ENCODE measurements at regions not wholly inside any gene's neighbourhood (a gene's known extent, or its start where the extent isn't known, plus 50 kb on each side); places are given as distances from the start of the nearest gene placed in this dataset.

GRCh38 chr2:234885886-234886285 is 65.9 kb upstream of the SH3BP4 start:
- no peak for TF ChIP-seq POLR2A (IDR thresholded peaks at IDR 0.05; ENCODE audit: low read depth, low read length)
- no TSS peak for BruUV-seq (replicated peaks)
- WGBS (ENCODE audit: insufficient coverage, insufficient replicate concordance, low lambda C conversion rate, missing lambda C conversion rate), result 14% methylated on average over 6 of the region's 6 CpGs
- ChIA-PET CTCF (no interaction called here), POLR2A (no interaction called here), RAD21 (ENCODE audit: unreplicated experiment) (no interaction called here), SMC1A (ENCODE audit: uncharacterized antibody, unreplicated experiment) (no interaction called here)
- ATAC-seq (no peak), DNase-seq (ENCODE audit: low read depth, low spot score) (no peak), FAIRE-seq (no peak)
- Histone ChIP-seq H3K79me2 (ENCODE audit: control insufficient read depth, insufficient read depth, low read length) (no peaks in the 10 kb centered on the region), H3K9ac (ENCODE audit: control insufficient read depth, insufficient read depth, low read length) (no peak overlapping the region), H2AFZ (ENCODE audit: control insufficient read depth, low read depth, low read length) (no peak overlapping the region), H3K36me3 (ENCODE audit: control insufficient read depth in 2 of 2, insufficient read depth in 2 of 2, low read length in 1 of 2) (no peaks in the 10 kb centered on the region), H3K4me1 (ENCODE audit: control insufficient read depth, insufficient read depth, low read length) (no peaks in the 10 kb centered on the region), H3K4me2 (ENCODE audit: control insufficient read depth, insufficient read depth) (no peak overlapping the region), H3K4me3 (no peak overlapping the region), H3K27me3 (replicated peaks in 1 of 2; ENCODE audit: control insufficient read depth in 2 of 2, insufficient read depth in 2 of 2, low read length in 1 of 2) (no peaks in the 10 kb centered on the region), H3K9me3 (replicated peaks; ENCODE audit: control insufficient read depth, insufficient read depth, low read length) (no peaks in the 10 kb centered on the region; the same call in 2 of the 3 replicates), H4K20me1 (ENCODE audit: control insufficient read depth, insufficient read depth) (no peaks in the 10 kb centered on the region), H3K27ac (ENCODE audit: control insufficient read depth, insufficient read depth) (no peak overlapping the region)
- in situ Hi-C loops (cut with MboI), result no loop called here
- intact Hi-C loops (cut with micrococcal nuclease; ENCODE audit: unreplicated experiment), result no loop called here

DNA sequence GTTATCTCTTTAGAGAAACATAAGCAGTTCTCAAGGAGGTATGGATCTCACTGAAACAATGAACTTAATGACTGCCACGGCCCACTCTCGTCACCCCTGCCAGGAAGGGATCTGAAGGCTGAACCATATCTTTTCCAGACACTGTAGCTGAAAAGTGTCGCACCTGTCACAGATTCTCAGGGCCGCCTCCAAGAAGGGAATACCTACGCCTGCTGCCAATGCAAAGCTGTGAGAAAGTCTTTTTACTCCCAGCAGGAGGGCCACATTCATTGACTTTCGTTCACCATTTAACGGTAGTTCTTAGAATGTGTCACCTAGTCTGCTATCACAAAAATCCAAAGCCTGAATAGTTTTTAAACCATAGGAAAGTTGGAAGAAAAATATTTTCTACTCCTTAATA is 66.7 kb upstream of the SH3BP4 start:
- POLR2A ChIA-PET, result no interaction called here
- SMC1A ChIA-PET (ENCODE audit: uncharacterized antibody, unreplicated experiment), result no interaction called here
- in situ Hi-C loops (cut with MboI) (no loop called here), intact Hi-C loops (cut with micrococcal nuclease; ENCODE audit: unreplicated experiment) (no loop called here)
- WGBS (ENCODE audit: insufficient coverage, insufficient replicate concordance, low lambda C conversion rate, missing lambda C conversion rate), result 41% methylated on average over 7 of the region's 7 CpGs
- Histone ChIP-seq H3K27ac (ENCODE audit: control insufficient read depth, insufficient read depth) (no peak overlapping the region), H3K9ac (ENCODE audit: control insufficient read depth, insufficient read depth, low read length) (no peak overlapping the region), H3K4me1 (ENCODE audit: control insufficient read depth, insufficient read depth, low read length) (no peaks in the 10 kb centered on the region), H3K4me3 (no peak overlapping the region), H3K79me2 (ENCODE audit: control insufficient read depth, insufficient read depth, low read length) (no peaks in the 10 kb centered on the region), H3K27me3 (replicated peaks in 1 of 2; ENCODE audit: control insufficient read depth in 2 of 2, insufficient read depth in 2 of 2, low read length in 1 of 2) (no peaks in the 10 kb centered on the region), H4K20me1 (ENCODE audit: control insufficient read depth, insufficient read depth) (no peaks in the 10 kb centered on the region), H3K36me3 (ENCODE audit: control insufficient read depth in 2 of 2, insufficient read depth in 2 of 2, low read length in 1 of 2) (no peaks in the 10 kb centered on the region), H3K9me3 (replicated peaks; ENCODE audit: control insufficient read depth, insufficient read depth, low read length) (no peaks in the 10 kb centered on the region; the same call in 2 of the 3 replicates), H2AFZ (ENCODE audit: control insufficient read depth, low read depth, low read length) (no peak overlapping the region), H3K4me2 (ENCODE audit: control insufficient read depth, insufficient read depth) (no peak overlapping the region)
- RAD21 ChIA-PET (ENCODE audit: unreplicated experiment), result no interaction called here
- no peak for ATAC-seq
- no TSS peak for BruUV-seq (replicated peaks)
- no peak for FAIRE-seq
- DNase-seq (ENCODE audit: low read depth, low spot score), result no peak
- CTCF ChIA-PET, result no interaction called here
- TF ChIP-seq, protein P1, sequence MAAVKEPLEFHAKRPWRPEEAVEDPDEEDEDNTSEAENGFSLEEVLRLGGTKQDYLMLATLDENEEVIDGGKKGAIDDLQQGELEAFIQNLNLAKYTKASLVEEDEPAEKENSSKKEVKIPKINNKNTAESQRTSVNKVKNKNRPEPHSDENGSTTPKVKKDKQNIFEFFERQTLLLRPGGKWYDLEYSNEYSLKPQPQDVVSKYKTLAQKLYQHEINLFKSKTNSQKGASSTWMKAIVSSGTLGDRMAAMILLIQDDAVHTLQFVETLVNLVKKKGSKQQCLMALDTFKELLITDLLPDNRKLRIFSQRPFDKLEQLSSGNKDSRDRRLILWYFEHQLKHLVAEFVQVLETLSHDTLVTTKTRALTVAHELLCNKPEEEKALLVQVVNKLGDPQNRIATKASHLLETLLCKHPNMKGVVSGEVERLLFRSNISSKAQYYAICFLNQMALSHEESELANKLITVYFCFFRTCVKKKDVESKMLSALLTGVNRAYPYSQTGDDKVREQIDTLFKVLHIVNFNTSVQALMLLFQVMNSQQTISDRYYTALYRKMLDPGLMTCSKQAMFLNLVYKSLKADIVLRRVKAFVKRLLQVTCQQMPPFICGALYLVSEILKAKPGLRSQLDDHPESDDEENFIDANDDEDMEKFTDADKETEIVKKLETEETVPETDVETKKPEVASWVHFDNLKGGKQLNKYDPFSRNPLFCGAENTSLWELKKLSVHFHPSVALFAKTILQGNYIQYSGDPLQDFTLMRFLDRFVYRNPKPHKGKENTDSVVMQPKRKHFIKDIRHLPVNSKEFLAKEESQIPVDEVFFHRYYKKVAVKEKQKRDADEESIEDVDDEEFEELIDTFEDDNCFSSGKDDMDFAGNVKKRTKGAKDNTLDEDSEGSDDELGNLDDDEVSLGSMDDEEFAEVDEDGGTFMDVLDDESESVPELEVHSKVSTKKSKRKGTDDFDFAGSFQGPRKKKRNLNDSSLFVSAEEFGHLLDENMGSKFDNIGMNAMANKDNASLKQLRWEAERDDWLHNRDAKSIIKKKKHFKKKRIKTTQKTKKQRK (IDR thresholded peaks at IDR 0.05; ENCODE audit: low read depth, low read length), result no peak
- no peak for TF ChIP-seq SKIL (IDR thresholded peaks at IDR 0.05; ENCODE audit: low read depth, poor library complexity, severe bottlenecking)
- TF ChIP-seq KLF5 (IDR thresholded peaks at IDR 0.05; ENCODE audit: partially characterized antibody), result no peak
- no peak for TF ChIP-seq HDAC6 (IDR thresholded peaks at IDR 0.05; ENCODE audit: unreplicated experiment)
- TF ChIP-seq SP1 (IDR thresholded peaks at IDR 0.05; ENCODE audit: low read depth, low read length), result no peak
- no peak for TF ChIP-seq SPI1 (IDR thresholded peaks at IDR 0.05; ENCODE audit: borderline replicate concordance, insufficient read depth, low read depth, low read length)
- TF ChIP-seq HDGF (IDR thresholded peaks at IDR 0.05), result no peak
- no peak for TF ChIP-seq POLR2AphosphoS5 (IDR thresholded peaks at IDR 0.05; ENCODE audit: low read length)
- TF ChIP-seq POLR2A (IDR thresholded peaks at IDR 0.05; ENCODE audit: low read depth, low read length), result no peak
- TF ChIP-seq SUZ12 (IDR thresholded peaks at IDR 0.05; ENCODE audit: unreplicated experiment), result no peak
- TF ChIP-seq, protein P2, sequence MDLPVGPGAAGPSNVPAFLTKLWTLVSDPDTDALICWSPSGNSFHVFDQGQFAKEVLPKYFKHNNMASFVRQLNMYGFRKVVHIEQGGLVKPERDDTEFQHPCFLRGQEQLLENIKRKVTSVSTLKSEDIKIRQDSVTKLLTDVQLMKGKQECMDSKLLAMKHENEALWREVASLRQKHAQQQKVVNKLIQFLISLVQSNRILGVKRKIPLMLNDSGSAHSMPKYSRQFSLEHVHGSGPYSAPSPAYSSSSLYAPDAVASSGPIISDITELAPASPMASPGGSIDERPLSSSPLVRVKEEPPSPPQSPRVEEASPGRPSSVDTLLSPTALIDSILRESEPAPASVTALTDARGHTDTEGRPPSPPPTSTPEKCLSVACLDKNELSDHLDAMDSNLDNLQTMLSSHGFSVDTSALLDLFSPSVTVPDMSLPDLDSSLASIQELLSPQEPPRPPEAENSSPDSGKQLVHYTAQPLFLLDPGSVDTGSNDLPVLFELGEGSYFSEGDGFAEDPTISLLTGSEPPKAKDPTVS (IDR thresholded peaks at IDR 0.05; ENCODE audit: low read depth, low read length), result no peak
- TF ChIP-seq SRF (IDR thresholded peaks at IDR 0.05; ENCODE audit: low read depth in 2 of 2, low read length in 2 of 2), result no peak
